B cell (primary cell): ENCODE measurements at regions not wholly inside any gene's neighbourhood (a gene's known extent, or its start where the extent isn't known, plus 50 kb on each side); places are given as distances from the start of the nearest gene placed in this dataset.

Experiments
- EZH2 ChIP-seq: IDR thresholded peaks from 2 replicates; pipeline ENCODE4 v1.6.1; 2012; ENCODE audit warnings: borderline replicate concordance, low read depth, mild to moderate bottlenecking, moderate library complexity, low read length; ENCODE audit not compliant: insufficient read depth, poor library complexity, severe bottlenecking
- TF ChIP-seq, protein P1 (sequence below): fragments of 200-600 bp; IDR thresholded peaks from one replicate; pipeline ENCODE4 v1.8.0; 2022; ENCODE audit warnings: antibody characterized with exemption, mild to moderate bottlenecking

DNA sequence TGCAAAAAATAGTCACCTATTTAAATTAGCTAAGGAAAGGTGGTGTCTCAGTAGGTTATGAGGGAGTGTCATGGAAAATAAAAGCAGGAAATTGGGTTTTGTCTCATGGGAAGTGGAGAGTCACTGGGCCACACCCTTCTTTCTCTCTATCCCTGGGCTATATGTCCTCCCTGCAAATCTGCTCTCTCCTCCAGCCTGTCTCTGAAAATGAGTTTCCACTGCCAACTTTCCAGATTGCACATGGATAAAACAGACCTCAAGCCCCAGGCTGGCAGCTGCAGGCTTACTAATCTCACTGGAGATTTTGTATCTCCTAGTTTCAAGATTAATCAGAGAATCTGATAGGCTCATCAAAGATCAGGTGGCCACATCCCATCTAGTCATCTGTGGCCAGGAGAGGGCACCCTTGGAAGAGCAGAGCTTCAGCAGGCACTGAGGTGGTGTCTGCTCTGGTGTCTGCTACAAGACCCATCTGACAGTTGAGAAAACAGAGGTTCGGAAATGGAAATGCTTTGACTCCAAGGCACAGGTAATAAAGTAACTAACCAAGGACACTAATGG lies 178.9 kb downstream of the MSX2 start:
- TF ChIP-seq, protein P1, sequence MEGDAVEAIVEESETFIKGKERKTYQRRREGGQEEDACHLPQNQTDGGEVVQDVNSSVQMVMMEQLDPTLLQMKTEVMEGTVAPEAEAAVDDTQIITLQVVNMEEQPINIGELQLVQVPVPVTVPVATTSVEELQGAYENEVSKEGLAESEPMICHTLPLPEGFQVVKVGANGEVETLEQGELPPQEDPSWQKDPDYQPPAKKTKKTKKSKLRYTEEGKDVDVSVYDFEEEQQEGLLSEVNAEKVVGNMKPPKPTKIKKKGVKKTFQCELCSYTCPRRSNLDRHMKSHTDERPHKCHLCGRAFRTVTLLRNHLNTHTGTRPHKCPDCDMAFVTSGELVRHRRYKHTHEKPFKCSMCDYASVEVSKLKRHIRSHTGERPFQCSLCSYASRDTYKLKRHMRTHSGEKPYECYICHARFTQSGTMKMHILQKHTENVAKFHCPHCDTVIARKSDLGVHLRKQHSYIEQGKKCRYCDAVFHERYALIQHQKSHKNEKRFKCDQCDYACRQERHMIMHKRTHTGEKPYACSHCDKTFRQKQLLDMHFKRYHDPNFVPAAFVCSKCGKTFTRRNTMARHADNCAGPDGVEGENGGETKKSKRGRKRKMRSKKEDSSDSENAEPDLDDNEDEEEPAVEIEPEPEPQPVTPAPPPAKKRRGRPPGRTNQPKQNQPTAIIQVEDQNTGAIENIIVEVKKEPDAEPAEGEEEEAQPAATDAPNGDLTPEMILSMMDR = no peak
- no peak for TF ChIP-seq EZH2
